HepG2 (cell line): ENCODE measurements at regions not wholly inside any gene's neighbourhood (a gene's known extent, or its start where the extent isn't known, plus 50 kb on each side); places are given as distances from the start of the nearest gene placed in this dataset.
A peak's percentile ranks its signal among the peaks of the same experiment; 100 is the strongest.

Experiments
- ARID4A ChIP-seq: sonication (generic); formaldehyde crosslinking; IDR thresholded peaks from 2 replicates; pipeline ENCODE4 v1.5.0; 2020; ENCODE audit warnings: mild to moderate bottlenecking, missing genetic modification reagents, borderline replicate concordance
- CTCF ChIP-seq: sonication (generic); formaldehyde crosslinking; IDR thresholded peaks from 2 replicates; pipeline ENCODE4 v1.5.0; 2020; ENCODE audit warnings: mild to moderate bottlenecking, missing genetic modification reagents, moderate library complexity
- DNMT3B ChIP-seq: conservative IDR thresholded peaks from 2 replicates; pipeline ENCODE4 v1.6.1; 2016; ENCODE audit warnings: missing biosample characterization, control low read depth
- E2F2 ChIP-seq: sonication (generic); formaldehyde crosslinking; IDR thresholded peaks from 2 replicates; pipeline ENCODE4 v1.4.0; 2020; ENCODE audit warnings: missing genetic modification reagents, borderline replicate concordance
- EP300 ChIP-seq, 3 experiments: sonication (generic) in 1 of 3; formaldehyde crosslinking in 1 of 3; IDR thresholded peaks; 2 replicates each; pipeline versions ENCODE4 v1.5.1 to v1.6.1; 2011 to 2020; ENCODE audit warnings: low read depth in 2 of 3, low read length in 2 of 3, borderline replicate concordance in 1 of 3, improper control_type of control experiment in 1 of 3, mild to moderate bottlenecking in 1 of 3, missing genetic modification reagents in 1 of 3, moderate library complexity in 1 of 3
- GABPA ChIP-seq, 2 experiments: IDR thresholded peaks; 2 replicates each; pipeline ENCODE4 v1.6.1; 2011 to 2016; ENCODE audit warnings: low read depth in 2 of 2, low read length in 1 of 2, missing biosample characterization in 1 of 2, missing genetic modification characterization in 1 of 2
- HMG20A ChIP-seq: IDR thresholded peaks from 2 replicates; pipeline ENCODE4 v1.6.1; 2016; ENCODE audit warnings: borderline replicate concordance
- TCF12 ChIP-seq, 2 experiments: fragments of 450-650 bp in 1 of 2; sonication (generic) in 1 of 2; formaldehyde crosslinking in 1 of 2; IDR thresholded peaks; 2 replicates each; pipeline versions ENCODE4 v1.6.1 to v1.8.0; 2017 to 2022; ENCODE audit warnings: antibody characterized with exemption in 1 of 2, mild to moderate bottlenecking in 1 of 2, missing genetic modification reagents in 1 of 2, moderate library complexity in 1 of 2
- ZNF230 ChIP-seq: sonication (generic); formaldehyde crosslinking; IDR thresholded peaks from 2 replicates; pipeline ENCODE4 v1.4.0; 2020; ENCODE audit warnings: mild to moderate bottlenecking, missing genetic modification reagents
- ZNF317 ChIP-seq: sonication (generic); formaldehyde crosslinking; IDR thresholded peaks from 2 replicates; pipeline ENCODE4 v1.5.0; 2020; ENCODE audit warnings: mild to moderate bottlenecking, missing genetic modification reagents
- ZNF503 ChIP-seq: sonication (generic); formaldehyde crosslinking; IDR thresholded peaks from 2 replicates; pipeline ENCODE4 v1.4.0; 2020; ENCODE audit warnings: missing genetic modification reagents
- ZNF570 ChIP-seq: sonication (generic); formaldehyde crosslinking; IDR thresholded peaks from 2 replicates; pipeline ENCODE4 v1.4.0; 2020; ENCODE audit warnings: mild to moderate bottlenecking, missing genetic modification reagents, borderline replicate concordance
- ZNF772 ChIP-seq: sonication (generic); formaldehyde crosslinking; IDR thresholded peaks from 2 replicates; pipeline ENCODE4 v1.5.0; 2020; ENCODE audit warnings: mild to moderate bottlenecking, missing genetic modification reagents
- ZNF784 ChIP-seq: sonication (generic); formaldehyde crosslinking; IDR thresholded peaks from 2 replicates; pipeline ENCODE4 v1.5.1; 2020; ENCODE audit warnings: missing genetic modification reagents, mild to moderate bottlenecking, borderline replicate concordance
- ZSCAN29 ChIP-seq: sonication (generic); formaldehyde crosslinking; conservative IDR thresholded peaks from 2 replicates; pipeline ENCODE4 v1.4.0; 2020; ENCODE audit warnings: mild to moderate bottlenecking, missing genetic modification reagents

- TF ChIP-seq ZNF317 (no peak), ZSCAN29 (CRISPR knock-in tag) (peak; percentile 73; the same call in 1 of the 2 replicates), ZNF772 (no peak), DNMT3B (CRISPR knock-in tag) (peak; percentile 94), ZNF784 (CRISPR knock-in tag) (peak; percentile 34; the same call in 1 of the 2 replicates), ARID4A (CRISPR knock-in tag) (peak; percentile 4; the same call in 1 of the 2 replicates), CTCF (CRISPR knock-in tag) (no peak), ZNF230 (CRISPR knock-in tag) (0 out of 2 replicates have a peak, but pooled peaks have one; percentile 23), TCF12 (IDR thresholded peaks at IDR 0.05) (no peak), TCF12 (CRISPR knock-in tag; IDR thresholded peaks at IDR 0.05) (peak; percentile 72), ZNF570 (CRISPR knock-in tag) (no peak), E2F2 (no peak), ZNF503 (CRISPR knock-in tag) (peak; percentile 75; the same call in 1 of the 2 replicates), EP300 (IDR thresholded peaks at IDR 0.05; ENCODE audit: low read depth in 2 of 2, low read length in 2 of 2) (peak in 1 of 2 experiments; percentile 91; a peak in 2 of 4 replicates), EP300 (CRISPR knock-in tag; IDR thresholded peaks at IDR 0.05; ENCODE audit: borderline replicate concordance) (peak; percentile 28; the same call in 1 of the 2 replicates), GABPA (IDR thresholded peaks at IDR 0.05; ENCODE audit: low read depth, low read length) (no peak), GABPA (CRISPR knock-in tag; IDR thresholded peaks at IDR 0.05; ENCODE audit: low read depth) (no peak), HMG20A (CRISPR knock-in tag) (0 out of 2 replicates have a peak, but pooled peaks have one; percentile 63)
Measured at GRCh38 chr6:900716-901605, 208.0 kb upstream of the EXOC2 start (continued).
